Activated T-cell treated with anti-CD3 and anti-CD28 coated beads, Interleukin-2, amount 50 U/mL, for 72 hours (primary cell): ENCODE measurements at regions not wholly inside any gene's neighbourhood (a gene's known extent, or its start where the extent isn't known, plus 50 kb on each side); places are given as distances from the start of the nearest gene placed in this dataset.
A peak's percentile ranks its signal among the peaks of the same experiment; 100 is the strongest.
"Not testable (repeated sequence)": the region's sequence is repeated elsewhere in the genome, so short reads cannot be mapped to it uniquely, and the experiment has no call there.

Experiments used
- ATAC-seq, 2 donors: fragments of 150-1000 bp; cut with Tn5 transposase; replicated peaks in 1 of 2; 2 replicates each; pipeline ENCODE4 v1.10.0; 2021; ENCODE audit warnings: moderate library complexity in 2 of 2, mild to moderate bottlenecking in 1 of 2
- DNase-seq, 2 donors: peaks; one replicate each; pipeline ENCODE4 v3.0.0; 2021 to 2022; ENCODE audit warnings: mixed read lengths in 1 of 2
- H3K27ac Mint-ChIP-seq: one replicate; pipeline ENCODE4 v1.8.0; 2022; ENCODE audit warnings: mild to moderate bottlenecking, moderate library complexity, mixed read lengths
- H3K27me3 Mint-ChIP-seq: one replicate; pipeline ENCODE4 v1.8.0; 2022; ENCODE audit warnings: low read depth, mixed read lengths
- H3K36me3 Mint-ChIP-seq, 2 donors: one replicate each; pipeline ENCODE4 v1.8.0; 2022; ENCODE audit warnings: mixed read lengths in 2 of 2, mild to moderate bottlenecking in 1 of 2; ENCODE audit not compliant: insufficient read depth in 2 of 2
- H3K4me1 Mint-ChIP-seq: one replicate; pipeline ENCODE4 v1.8.0; 2022; ENCODE audit warnings: low read depth, mixed read lengths
- H3K4me3 Mint-ChIP-seq, 2 donors: one replicate each; pipeline ENCODE4 v1.8.0; 2022; ENCODE audit warnings: mild to moderate bottlenecking in 2 of 2, mixed read lengths in 2 of 2, moderate library complexity in 2 of 2
- H3K9me3 Mint-ChIP-seq, 2 donors: one replicate each; pipeline ENCODE4 v1.8.0; 2022; ENCODE audit warnings: mixed read lengths in 2 of 2

GRCh38 chr3:34065901-34066300 lies 267.5 kb downstream of the PDCD6IP start:
- H3K27me3 Mint-ChIP-seq, result no peaks in the 10 kb centered on the region
- no peak overlapping the region for H3K27ac Mint-ChIP-seq
- DNase-seq (no peak), ATAC-seq (no peak)
- H3K9me3 Mint-ChIP-seq, result peaks cover 0 to 2% of the 10 kb centered on the region in 2 donors
- H3K4me1 Mint-ChIP-seq, result peaks cover 5% of the 10 kb centered on the region
- no peaks in the 10 kb centered on the region for H3K36me3 Mint-ChIP-seq
- no peak overlapping the region for H3K4me3 Mint-ChIP-seq

- H3K9me3 Mint-ChIP-seq, result no peaks in the 10 kb centered on the region
- no peak overlapping the region for H3K27ac Mint-ChIP-seq
- H3K4me3 Mint-ChIP-seq, result no peak overlapping the region
- DNase-seq (no peak), ATAC-seq (no peak)
- H3K4me1 Mint-ChIP-seq, result peaks cover 9% of the 10 kb centered on the region
- no peaks in the 10 kb centered on the region for H3K36me3 Mint-ChIP-seq
- H3K27me3 Mint-ChIP-seq, result no peaks in the 10 kb centered on the region
Observed at GRCh38 chr3:34066328-34066727, 267.9 kb downstream of the PDCD6IP start.

- no peaks in the 10 kb centered on the region for H3K9me3 Mint-ChIP-seq
- peaks cover 10% of the 10 kb centered on the region for H3K4me1 Mint-ChIP-seq
- H3K27me3 Mint-ChIP-seq, result no peaks in the 10 kb centered on the region
- H3K27ac Mint-ChIP-seq, result no peak overlapping the region
- ATAC-seq (no peak), DNase-seq (no peak)
- no peaks in the 10 kb centered on the region for H3K36me3 Mint-ChIP-seq
- no peak overlapping the region for H3K4me3 Mint-ChIP-seq
Observed at GRCh38 chr3:34066999-34067398, 268.6 kb downstream of the PDCD6IP start.

- no peaks in the 10 kb centered on the region for H3K27me3 Mint-ChIP-seq
- H3K9me3 Mint-ChIP-seq, result no peaks in the 10 kb centered on the region
- no peak for DNase-seq
- H3K4me3 Mint-ChIP-seq, result no peak overlapping the region
- ATAC-seq, result no peak
- H3K4me1 Mint-ChIP-seq, result peaks cover 10% of the 10 kb centered on the region
- no peak overlapping the region for H3K27ac Mint-ChIP-seq
- no peaks in the 10 kb centered on the region for H3K36me3 Mint-ChIP-seq
Observed at GRCh38 chr3:34067536-34068051, 269.2 kb downstream of the PDCD6IP start.

- Mint-ChIP-seq H3K4me1 (peaks cover 10% of the 10 kb centered on the region), H3K4me3 (no peak overlapping the region), H3K27ac (no peak overlapping the region), H3K9me3 (no peaks in the 10 kb centered on the region), H3K36me3 (no peaks in the 10 kb centered on the region), H3K27me3 (no peaks in the 10 kb centered on the region)
- DNase-seq, result no peak
- ATAC-seq, result no peak
Observed at GRCh38 chr3:34068505-34068904, 270.1 kb downstream of the PDCD6IP start.

- Mint-ChIP-seq H3K36me3 (no peaks in the 10 kb centered on the region), H3K27me3 (no peaks in the 10 kb centered on the region), H3K27ac (no peak overlapping the region), H3K9me3 (no peaks in the 10 kb centered on the region), H3K4me3 (no peak overlapping the region), H3K4me1 (peaks cover 10% of the 10 kb centered on the region)
- ATAC-seq (peak; percentile 66 to 76), DNase-seq (peak; percentile 5 to 6)
Observed at GRCh38 chr3:34070831-34071585, 272.6 kb downstream of the PDCD6IP start.

- H3K36me3 Mint-ChIP-seq, result no peaks in the 10 kb centered on the region
- H3K27ac Mint-ChIP-seq, result no peak overlapping the region
- ATAC-seq (no peak), DNase-seq (no peak)
- peaks cover 10% of the 10 kb centered on the region for H3K4me1 Mint-ChIP-seq
- H3K27me3 Mint-ChIP-seq, result no peaks in the 10 kb centered on the region
- H3K9me3 Mint-ChIP-seq, result no peaks in the 10 kb centered on the region
- H3K4me3 Mint-ChIP-seq, result no peak overlapping the region
Observed at GRCh38 chr3:34072297-34072696, 273.9 kb downstream of the PDCD6IP start.

GRCh38 chr3:34073111-34073510 lies 274.7 kb downstream of the PDCD6IP start:
- Mint-ChIP-seq H3K27ac (no peak overlapping the region), H3K9me3 (no peaks in the 10 kb centered on the region), H3K27me3 (no peaks in the 10 kb centered on the region), H3K4me1 (peaks cover 10% of the 10 kb centered on the region), H3K4me3 (no peak overlapping the region), H3K36me3 (no peaks in the 10 kb centered on the region)
- DNase-seq (no peak), ATAC-seq (no peak)

GRCh38 chr3:34073961-34074360 lies 275.5 kb downstream of the PDCD6IP start:
- ATAC-seq, result no peak
- Mint-ChIP-seq H3K4me3 (no peak overlapping the region), H3K9me3 (no peaks in the 10 kb centered on the region), H3K4me1 (peaks cover 10% of the 10 kb centered on the region), H3K36me3 (no peaks in the 10 kb centered on the region), H3K27me3 (no peaks in the 10 kb centered on the region), H3K27ac (no peak overlapping the region)
- no peak for DNase-seq

GRCh38 chr3:34075975-34076374 lies 277.5 kb downstream of the PDCD6IP start:
- no peak for ATAC-seq
- Mint-ChIP-seq H3K4me1 (peaks cover 4% of the 10 kb centered on the region), H3K36me3 (no peaks in the 10 kb centered on the region), H3K4me3 (no peak overlapping the region), H3K27me3 (no peaks in the 10 kb centered on the region), H3K27ac (no peak overlapping the region), H3K9me3 (no peaks in the 10 kb centered on the region)
- DNase-seq, result no peak

GRCh38 chr3:34077417-34078195 lies 279.2 kb downstream of the PDCD6IP start:
- no peak for ATAC-seq
- no peak overlapping the region for H3K27ac Mint-ChIP-seq
- no peaks in the 10 kb centered on the region for H3K4me1 Mint-ChIP-seq
- H3K27me3 Mint-ChIP-seq, result no peaks in the 10 kb centered on the region
- no peak for DNase-seq
- H3K36me3 Mint-ChIP-seq, result no peaks in the 10 kb centered on the region
- no peak overlapping the region for H3K4me3 Mint-ChIP-seq
- no peaks in the 10 kb centered on the region for H3K9me3 Mint-ChIP-seq

GRCh38 chr3:34078418-34078817 lies 280.0 kb downstream of the PDCD6IP start:
- Mint-ChIP-seq H3K27ac (no peak overlapping the region), H3K9me3 (no peaks in the 10 kb centered on the region), H3K4me1 (no peaks in the 10 kb centered on the region), H3K4me3 (no peak overlapping the region), H3K36me3 (no peaks in the 10 kb centered on the region), H3K27me3 (no peaks in the 10 kb centered on the region)
- ATAC-seq (no peak), DNase-seq (no peak)

GRCh38 chr3:34079849-34080248 lies 281.4 kb downstream of the PDCD6IP start:
- H3K27me3 Mint-ChIP-seq, H3K36me3 Mint-ChIP-seq, H3K9me3 Mint-ChIP-seq, H3K4me3 Mint-ChIP-seq, DNase-seq, H3K27ac Mint-ChIP-seq, H3K4me1 Mint-ChIP-seq, ATAC-seq: not testable (repeated sequence)
